Muscle layer of duodenum (tissue), 2 donors: ENCODE measurements at regions not wholly inside any gene's neighbourhood (a gene's known extent, or its start where the extent isn't known, plus 50 kb on each side); places are given as distances from the start of the nearest gene placed in this dataset.

Source experiments
- H3K27ac ChIP-seq: one replicate; pipeline ENCODE4 v1.7.0; 2013; ENCODE audit warnings: mild to moderate bottlenecking, low read length
- H3K27me3 ChIP-seq: one replicate; pipeline ENCODE4 v1.7.0; 2013; ENCODE audit warnings: low read depth, mild to moderate bottlenecking, control low read depth, low read length
- H3K36me3 ChIP-seq, 2 donors: one replicate each; pipeline ENCODE4 v1.7.0; 2013; ENCODE audit warnings: low read length in 2 of 2, control low read depth in 1 of 2, mild to moderate bottlenecking in 1 of 2; ENCODE audit not compliant: insufficient read depth in 2 of 2, control insufficient read depth in 1 of 2
- H3K4me1 ChIP-seq, 2 donors: one replicate each; pipeline ENCODE4 v1.7.0; 2013; ENCODE audit warnings: low read length in 2 of 2, mild to moderate bottlenecking in 2 of 2, control low read depth in 1 of 2, moderate library complexity in 1 of 2; ENCODE audit not compliant: insufficient read depth in 2 of 2, control insufficient read depth in 1 of 2
- H3K4me3 ChIP-seq, 2 donors: one replicate each; pipeline ENCODE4 v1.7.0; 2013; ENCODE audit warnings: low read length in 2 of 2, low read depth in 1 of 2, mild to moderate bottlenecking in 1 of 2
- H3K9me3 ChIP-seq, 2 donors: one replicate each; pipeline ENCODE4 v1.7.0; 2013; ENCODE audit warnings: low read length in 2 of 2, control low read depth in 1 of 2, mild to moderate bottlenecking in 1 of 2; ENCODE audit not compliant: control insufficient read depth in 1 of 2
- donor health status: healthy.

GRCh38 chr6:21381331-21381963, 212.1 kb upstream of the SOX4 start:
- Histone ChIP-seq H3K27me3 (no peaks in the 10 kb centered on the region), H3K9me3 (no peaks in the 10 kb centered on the region), H3K4me1 (no peaks in the 10 kb centered on the region), H3K27ac (no peak overlapping the region), H3K36me3 (no peaks in the 10 kb centered on the region), H3K4me3 (no peak overlapping the region)

DNA sequence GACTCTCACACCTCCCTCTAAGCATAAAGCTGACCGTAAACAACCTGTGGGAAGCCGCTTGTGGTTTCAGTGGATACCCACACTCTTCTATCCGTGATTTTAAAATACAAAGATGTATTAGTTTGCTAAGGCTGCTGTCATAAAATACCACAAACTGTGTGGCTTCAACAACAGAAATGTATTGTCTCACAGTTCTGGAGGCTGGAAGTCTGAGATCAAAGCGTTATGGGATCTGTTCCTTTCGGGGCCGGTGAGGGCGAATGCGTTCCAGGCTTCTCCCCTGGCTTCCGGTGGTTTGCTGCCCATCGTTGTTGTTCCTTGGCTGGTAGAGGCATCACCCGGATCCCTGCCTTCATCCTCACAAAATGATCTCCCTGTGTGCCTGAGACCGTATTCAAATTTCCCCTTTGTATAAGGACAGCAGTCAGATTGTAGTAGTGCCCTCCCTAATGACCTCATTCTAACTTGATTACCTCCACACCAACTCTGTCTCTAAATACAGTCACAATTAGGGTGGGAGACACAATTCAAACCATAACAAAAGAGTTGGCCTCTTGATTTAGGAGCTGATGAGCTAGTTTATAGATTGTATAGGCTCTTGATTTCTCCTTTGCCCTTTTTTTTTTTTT, 210.6 kb upstream of the SOX4 start:
- Histone ChIP-seq H3K27me3 (no peaks in the 10 kb centered on the region), H3K9me3 (no peaks in the 10 kb centered on the region), H3K4me3 (no peak overlapping the region), H3K27ac (no peak overlapping the region), H3K4me1 (no peaks in the 10 kb centered on the region), H3K36me3 (no peaks in the 10 kb centered on the region)

GRCh38 chr6:21383450-21384085, 210.0 kb upstream of the SOX4 start:
- H3K27ac ChIP-seq, result no peak overlapping the region

DNA sequence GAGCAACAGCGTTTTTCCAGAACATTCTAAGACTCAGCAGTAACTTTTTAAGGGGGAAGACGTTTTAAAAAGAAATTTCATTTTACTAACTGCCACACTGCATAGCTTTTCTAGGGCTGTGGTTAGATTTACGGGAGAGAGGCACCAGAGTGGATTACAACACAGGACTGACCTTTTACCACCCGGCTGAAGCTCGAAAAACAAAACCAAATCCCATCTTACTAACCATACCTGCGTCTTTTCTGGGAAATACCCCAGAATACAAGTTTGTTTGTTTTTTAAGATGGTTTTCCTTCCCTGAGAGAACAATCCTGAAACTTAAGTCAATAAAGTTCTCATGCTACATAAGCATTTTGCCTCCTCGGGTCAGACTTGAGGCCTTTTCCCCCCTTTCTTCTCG, 209.3 kb upstream of the SOX4 start:
- Histone ChIP-seq H3K9me3 (no peaks in the 10 kb centered on the region), H3K27me3 (no peaks in the 10 kb centered on the region), H3K27ac (no peak overlapping the region), H3K4me1 (no peaks in the 10 kb centered on the region), H3K4me3 (no peak overlapping the region), H3K36me3 (no peaks in the 10 kb centered on the region)

More at GRCh38 chr6:21383450-21384085, 210.0 kb upstream of the SOX4 start:
- Histone ChIP-seq H3K27me3 (no peaks in the 10 kb centered on the region), H3K4me3 (no peak overlapping the region), H3K36me3 (no peaks in the 10 kb centered on the region), H3K9me3 (no peaks in the 10 kb centered on the region), H3K4me1 (no peaks in the 10 kb centered on the region)

GRCh38 chr6:21386744-21387143, 206.8 kb upstream of the SOX4 start:
- Histone ChIP-seq H3K27ac (no peak overlapping the region), H3K9me3 (no peaks in the 10 kb centered on the region), H3K4me1 (no peaks in the 10 kb centered on the region), H3K36me3 (no peaks in the 10 kb centered on the region), H3K4me3 (no peak overlapping the region), H3K27me3 (no peaks in the 10 kb centered on the region)

- Histone ChIP-seq H3K9me3 (no peaks in the 10 kb centered on the region), H3K27ac (no peak overlapping the region), H3K27me3 (no peaks in the 10 kb centered on the region), H3K4me3 (no peak overlapping the region), H3K36me3 (no peaks in the 10 kb centered on the region), H3K4me1 (no peaks in the 10 kb centered on the region)
Observed at GRCh38 chr6:21390532-21391213, 202.9 kb upstream of the SOX4 start.

DNA sequence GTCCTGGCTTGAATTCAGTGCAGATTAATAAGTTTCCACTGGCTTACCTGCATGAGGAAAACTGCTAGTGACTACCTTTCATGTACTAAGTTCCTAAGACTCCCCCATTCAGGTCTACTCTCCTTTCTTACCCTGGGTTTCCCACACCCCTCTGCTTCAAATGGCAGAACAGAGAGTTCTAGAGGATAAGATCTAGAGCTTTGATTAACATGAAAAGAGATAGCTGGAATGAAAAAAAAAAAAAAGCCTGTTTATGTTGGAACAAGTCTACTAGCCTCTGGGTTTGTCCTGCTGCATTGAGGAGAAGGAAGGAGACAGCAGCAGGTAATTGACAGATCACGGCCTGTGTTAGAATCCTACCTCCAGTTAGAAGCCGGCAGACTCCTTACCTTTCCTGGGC, 201.4 kb upstream of the SOX4 start:
- H3K36me3 ChIP-seq, result no peaks in the 10 kb centered on the region
- no peaks in the 10 kb centered on the region for H3K4me1 ChIP-seq
- no peaks in the 10 kb centered on the region for H3K9me3 ChIP-seq
- no peaks in the 10 kb centered on the region for H3K27me3 ChIP-seq
- no peak overlapping the region for H3K27ac ChIP-seq
- no peak overlapping the region for H3K4me3 ChIP-seq

- Histone ChIP-seq H3K4me1 (no peaks in the 10 kb centered on the region), H3K27ac (no peak overlapping the region), H3K36me3 (no peaks in the 10 kb centered on the region), H3K9me3 (no peaks in the 10 kb centered on the region), H3K27me3 (no peaks in the 10 kb centered on the region), H3K4me3 (no peak overlapping the region)
Observed at GRCh38 chr6:21393441-21394165, 199.9 kb upstream of the SOX4 start.

- Histone ChIP-seq H3K36me3 (no peaks in the 10 kb centered on the region), H3K4me1 (no peaks in the 10 kb centered on the region), H3K27me3 (no peaks in the 10 kb centered on the region), H3K9me3 (no peaks in the 10 kb centered on the region), H3K4me3 (no peak overlapping the region), H3K27ac (no peak overlapping the region)
Observed at GRCh38 chr6:21395121-21395520, 198.4 kb upstream of the SOX4 start.

GRCh38 chr6:21396313-21396712, 197.2 kb upstream of the SOX4 start:
- H3K27me3 ChIP-seq, result no peaks in the 10 kb centered on the region
- no peak overlapping the region for H3K27ac ChIP-seq
- H3K36me3 ChIP-seq, result no peaks in the 10 kb centered on the region
- no peak overlapping the region for H3K4me3 ChIP-seq
- H3K4me1 ChIP-seq, result no peaks in the 10 kb centered on the region
- no peaks in the 10 kb centered on the region for H3K9me3 ChIP-seq

GRCh38 chr6:21398741-21399325, 194.7 kb upstream of the SOX4 start:
- no peaks in the 10 kb centered on the region for H3K9me3 ChIP-seq
- no peak overlapping the region for H3K27ac ChIP-seq
- no peaks in the 10 kb centered on the region for H3K36me3 ChIP-seq
- no peaks in the 10 kb centered on the region for H3K27me3 ChIP-seq
- H3K4me1 ChIP-seq, result no peaks in the 10 kb centered on the region
- no peak overlapping the region for H3K4me3 ChIP-seq
